HG03469 (cell line): ENCODE measurements at regions not wholly inside any gene's neighbourhood (a gene's known extent, or its start where the extent isn't known, plus 50 kb on each side); places are given as distances from the start of the nearest gene placed in this dataset.
"Not testable (repeated sequence)": the region's sequence is repeated elsewhere in the genome, so short reads cannot be mapped to it uniquely, and the experiment has no call there.

ENCODE experiments used
- ATAC-seq: cut with Tn5 transposase; IDR thresholded peaks from one replicate; pipeline ENCODE4 v1.9.1; 2021; ENCODE audit warnings: mild to moderate bottlenecking, moderate library complexity, moderate number of reproducible peaks; ENCODE audit not compliant: unreplicated experiment

DNA sequence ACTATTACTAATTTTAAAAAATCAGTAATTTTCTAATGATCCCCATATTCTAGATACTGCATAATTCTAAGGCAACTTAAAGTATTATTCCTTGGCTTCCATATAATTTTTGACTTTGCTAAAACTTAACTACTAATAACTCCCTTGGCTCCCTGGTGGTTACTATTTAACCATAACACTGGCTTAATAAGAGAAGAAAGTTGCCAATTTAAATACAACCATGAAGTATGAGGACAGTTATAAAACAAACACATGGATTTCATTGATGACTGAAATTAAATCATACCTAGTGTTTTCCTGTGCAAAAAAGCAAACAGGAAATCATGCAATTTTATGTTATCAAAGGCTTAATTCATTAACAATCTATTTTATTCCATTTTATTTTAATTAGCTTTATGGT, 1073.9 kb downstream of the GRM8 start:
- no peak for ATAC-seq

DNA sequence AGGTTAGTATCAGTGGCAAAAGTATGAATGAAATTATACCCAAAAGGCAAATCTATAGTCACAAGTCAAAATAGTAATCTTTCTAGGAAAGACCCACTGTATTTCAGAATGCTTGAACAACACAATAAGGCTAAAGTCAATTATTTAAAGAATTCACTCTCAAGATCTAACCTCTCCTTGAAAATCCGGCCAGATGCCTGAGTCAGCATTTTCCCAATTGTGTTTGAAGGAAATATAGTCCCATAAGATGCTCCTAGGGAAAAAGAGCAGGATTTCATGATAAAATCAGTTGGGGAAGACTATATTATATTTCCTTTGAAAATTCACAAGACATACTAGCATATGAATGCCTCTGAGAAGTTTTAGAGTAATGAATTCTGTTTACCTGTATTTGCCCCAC, 1075.0 kb downstream of the GRM8 start:
- ATAC-seq = no peak

DNA sequence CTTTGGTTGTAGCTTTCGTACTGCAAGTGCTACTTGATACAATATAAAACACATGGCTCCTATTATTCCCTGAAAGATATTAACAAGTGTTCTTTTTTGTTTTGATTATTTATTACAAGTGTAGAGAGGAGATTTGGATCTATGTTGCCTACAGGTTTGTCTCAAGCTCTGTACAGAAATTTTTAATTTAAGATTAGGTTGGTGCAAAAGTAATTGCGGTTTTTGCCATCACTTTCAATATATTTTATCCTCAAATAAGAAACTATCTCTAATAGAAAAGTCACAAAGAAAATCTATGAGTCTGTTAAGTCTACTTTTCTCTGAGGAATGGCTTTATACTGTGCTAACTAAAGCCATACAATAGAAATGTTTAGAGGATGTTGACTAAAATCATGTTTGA, 1086.1 kb downstream of the GRM8 start:
- no peak for ATAC-seq

DNA sequence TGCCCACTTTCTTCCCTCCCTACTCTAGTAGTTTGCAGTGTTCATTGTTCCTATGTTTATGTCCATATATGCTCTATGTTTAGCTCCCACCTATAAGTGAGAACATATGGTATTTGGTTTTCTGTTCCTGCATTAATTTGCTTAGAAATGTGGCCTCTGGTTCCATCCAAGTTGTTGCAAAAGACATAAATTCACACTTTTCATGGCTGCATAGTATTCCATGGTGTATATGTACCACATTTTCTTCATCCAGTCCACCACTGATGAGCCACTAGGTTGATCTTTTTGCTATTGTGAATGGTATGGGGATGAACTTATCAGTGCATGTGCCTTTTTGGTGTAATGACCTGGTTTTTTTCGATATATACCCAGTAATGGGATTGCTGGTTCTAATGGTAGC, 1089.1 kb downstream of the GRM8 start:
- no peak for ATAC-seq

DNA sequence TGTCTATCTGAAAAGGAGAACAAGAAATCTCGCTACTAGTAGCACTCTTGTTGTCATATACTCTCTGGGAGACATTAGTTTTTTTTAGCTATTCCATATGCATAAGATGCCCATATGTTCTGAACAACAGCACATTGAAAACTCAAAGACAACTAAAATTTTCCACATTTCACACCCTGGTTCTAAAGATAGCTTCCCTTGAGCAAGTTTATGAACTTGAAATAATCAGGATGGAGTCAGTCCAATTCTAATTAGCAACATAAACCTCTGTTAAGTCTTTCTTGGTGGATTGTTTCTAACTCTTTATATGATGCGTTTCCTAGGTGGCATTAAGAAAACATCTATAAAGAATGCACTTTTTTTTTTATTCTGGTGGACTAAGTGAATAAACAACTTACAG, 1095.3 kb downstream of the GRM8 start:
- ATAC-seq = no peak

DNA sequence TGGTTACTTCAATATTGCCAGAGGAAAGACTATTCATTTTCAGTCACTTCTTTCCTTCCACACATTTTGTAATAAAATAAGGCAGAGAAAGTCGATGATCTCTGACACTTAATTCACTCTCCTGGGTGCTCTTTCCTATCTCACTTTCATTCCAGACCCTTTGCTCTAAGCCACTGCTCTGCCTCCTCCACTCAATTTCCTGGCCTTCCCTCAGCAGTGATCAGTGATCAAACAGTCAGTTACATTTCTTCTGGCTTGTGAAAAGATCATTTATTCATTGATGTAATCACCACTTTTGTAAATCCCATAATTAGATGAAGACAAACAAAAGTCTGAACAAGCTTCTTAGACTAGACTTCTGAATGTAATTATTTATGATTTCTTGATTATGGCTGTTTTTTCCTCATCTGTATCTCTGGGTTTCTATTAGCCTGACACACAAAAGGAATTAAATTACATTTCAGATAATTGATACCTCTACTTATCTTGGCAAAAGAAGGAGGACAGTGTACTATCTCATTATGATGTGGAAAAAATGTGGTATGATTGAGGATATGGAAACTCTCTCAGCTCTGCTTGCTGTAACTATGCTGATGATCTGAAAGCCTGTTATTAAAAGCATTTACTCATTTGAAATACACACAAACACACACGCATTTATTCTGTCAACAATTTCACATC, 1102.3 kb downstream of the GRM8 start:
- no peak for ATAC-seq

DNA sequence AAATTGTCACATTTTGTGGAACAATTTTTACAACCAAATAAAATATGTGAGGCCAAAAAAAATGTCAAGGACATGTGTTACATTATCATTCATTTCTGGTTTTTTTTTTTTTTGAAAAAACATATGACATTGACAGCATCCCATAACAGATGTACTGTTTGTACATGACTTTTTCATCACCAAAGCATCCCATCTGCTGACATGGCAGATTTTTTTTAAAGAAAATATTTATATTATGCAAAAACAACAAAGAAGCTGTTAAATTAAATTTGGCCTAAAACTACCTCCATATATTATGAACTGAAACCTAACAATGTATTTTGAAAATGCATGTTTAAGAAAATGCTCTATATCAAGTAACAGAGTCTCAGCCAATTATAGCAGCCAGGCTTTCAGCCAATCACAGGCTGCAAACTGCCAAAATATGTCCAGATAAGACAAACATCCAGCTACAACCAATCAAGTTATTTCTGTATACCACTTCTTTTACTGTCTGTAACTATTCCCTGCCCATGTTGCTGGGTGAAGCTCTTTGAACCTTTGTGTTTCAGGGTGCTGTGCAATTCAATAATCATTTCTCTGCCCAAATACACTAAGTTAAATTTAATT, 1111.8 kb downstream of the GRM8 start:
- no peak for ATAC-seq

DNA sequence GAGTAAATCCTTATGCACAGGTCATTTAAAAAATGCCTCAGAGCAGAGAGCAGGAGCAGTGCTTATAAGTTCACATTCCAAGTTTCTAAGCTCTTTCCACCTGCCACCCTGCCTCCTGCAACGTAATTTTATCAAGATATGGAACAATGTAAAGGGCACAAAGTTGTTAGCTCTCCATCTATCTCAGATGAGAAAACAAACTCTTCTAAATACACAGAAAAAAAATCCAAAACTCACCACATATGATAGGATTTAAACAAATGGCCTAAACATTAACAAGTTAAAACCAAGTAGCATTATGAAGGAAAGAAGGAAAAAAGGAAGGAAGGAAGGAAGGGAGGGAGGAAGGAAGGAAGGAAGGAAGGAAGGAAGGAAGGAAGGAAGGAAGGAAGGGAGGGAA, 1132.8 kb downstream of the GRM8 start:
- no peak for ATAC-seq

DNA sequence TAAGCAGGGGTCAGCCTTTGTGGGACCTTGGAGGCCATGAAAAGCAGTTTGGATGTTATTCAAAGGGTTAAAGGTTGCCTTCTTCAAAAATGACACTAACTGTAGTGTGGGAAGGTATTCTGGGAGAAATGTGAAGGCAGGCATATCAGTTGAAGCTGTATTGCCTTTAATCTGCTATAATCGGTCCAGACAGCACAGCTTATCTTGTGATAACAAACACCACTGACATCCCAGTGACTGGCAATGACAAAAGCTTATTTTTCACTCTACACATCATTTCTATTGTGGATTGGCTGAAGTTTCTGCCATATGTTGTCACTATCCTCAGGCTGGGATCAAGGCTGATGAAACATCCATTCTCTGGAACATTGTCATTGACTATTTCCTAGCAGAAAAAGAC, 1149.2 kb downstream of the GRM8 start:
- no peak for ATAC-seq

DNA sequence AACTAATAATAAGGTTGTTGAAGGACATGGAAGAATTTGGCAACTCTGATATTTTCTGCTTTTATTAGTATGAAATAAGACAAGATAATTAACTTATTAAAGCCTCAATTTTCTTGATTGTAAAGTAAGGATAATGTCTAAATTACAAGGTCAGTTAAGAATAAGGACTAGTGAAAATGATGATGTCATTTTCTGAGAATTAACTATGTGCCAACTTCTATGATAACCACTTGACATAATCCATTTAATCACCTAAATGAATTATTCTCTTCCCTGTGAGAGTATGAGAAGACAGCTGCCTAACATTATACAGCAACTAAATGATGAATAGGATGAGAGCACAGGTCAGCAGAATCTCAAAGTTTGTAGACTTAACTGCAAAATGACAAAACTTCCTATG, 1153.4 kb upstream of the POT1 start:
- ATAC-seq = no peak

DNA sequence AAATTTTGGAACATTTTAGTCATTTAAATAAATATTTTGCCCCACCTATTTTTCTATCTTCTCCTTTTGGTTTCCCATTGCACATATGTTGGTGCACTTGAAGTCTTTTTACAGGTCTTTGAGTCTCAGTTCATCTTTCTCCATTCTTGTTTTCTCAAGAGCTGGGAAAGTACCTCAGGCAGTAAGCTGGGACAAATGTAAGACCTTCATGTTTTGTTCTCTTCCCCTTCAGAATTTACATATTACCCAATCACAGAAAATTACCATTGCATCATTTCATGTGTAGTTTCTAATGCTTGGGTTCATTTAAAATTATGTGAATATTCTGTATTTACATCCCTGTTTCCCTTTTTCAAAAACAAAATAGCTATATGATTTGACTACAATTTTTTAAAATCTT, 1150.0 kb upstream of the POT1 start:
- peak; percentile 47 for ATAC-seq

DNA sequence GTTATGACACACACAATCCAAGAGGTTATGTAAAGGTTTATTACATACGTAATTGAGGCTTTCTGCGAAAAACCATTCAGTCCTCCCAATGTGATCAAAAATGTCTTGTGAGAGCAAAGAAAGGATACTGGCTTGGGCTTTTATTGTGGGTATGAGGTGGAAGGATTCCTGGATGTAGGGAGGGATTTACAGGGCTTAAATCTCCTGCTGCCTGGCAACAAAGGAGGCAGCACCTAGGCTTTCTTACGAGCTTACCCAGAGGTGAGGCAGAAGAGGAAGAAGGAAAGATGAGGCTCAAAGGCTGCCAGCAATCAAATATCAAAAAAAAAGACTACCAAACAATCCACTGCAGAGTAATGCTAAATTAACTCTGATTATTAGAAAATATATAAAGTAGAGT, 1149.5 kb upstream of the POT1 start:
- no peak for ATAC-seq

DNA sequence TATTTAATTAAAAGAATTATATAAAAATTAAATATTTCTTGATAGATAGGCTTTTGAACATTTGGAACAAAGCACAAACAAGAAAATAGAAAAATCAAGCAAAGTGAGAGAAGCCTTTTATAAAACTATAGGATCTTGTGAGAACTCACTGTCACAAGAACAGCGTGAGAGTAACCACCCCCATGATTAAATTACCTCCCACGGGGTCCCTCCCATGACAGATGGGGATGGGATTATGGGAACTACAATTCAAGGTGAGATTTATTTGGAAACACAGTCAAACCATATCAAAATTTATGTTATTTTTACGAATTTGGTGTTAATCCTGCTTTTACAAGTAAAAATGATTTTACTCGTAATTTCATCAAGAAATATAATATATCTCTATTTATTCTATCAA, 1136.1 kb upstream of the POT1 start:
- ATAC-seq = no peak

DNA sequence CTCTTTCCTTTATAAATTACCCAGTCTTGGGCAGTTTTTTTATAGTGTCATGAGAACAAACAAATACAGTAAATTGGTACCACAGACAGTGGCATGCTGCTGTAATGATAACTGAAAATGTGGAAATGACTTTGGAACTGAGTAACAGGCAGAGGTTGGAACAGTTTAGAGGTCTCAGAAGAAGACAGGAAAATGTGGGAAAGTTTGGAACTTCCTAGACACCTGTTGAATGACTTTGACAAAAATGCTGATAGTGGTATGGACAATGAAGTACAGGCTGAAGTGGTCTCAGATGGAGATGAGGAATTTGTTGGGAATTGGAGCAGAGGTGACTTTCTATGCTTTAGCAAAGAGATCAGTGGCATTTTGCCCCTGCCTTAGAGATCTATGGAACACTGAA, 1128.4 kb upstream of the POT1 start:
- no peak for ATAC-seq

DNA sequence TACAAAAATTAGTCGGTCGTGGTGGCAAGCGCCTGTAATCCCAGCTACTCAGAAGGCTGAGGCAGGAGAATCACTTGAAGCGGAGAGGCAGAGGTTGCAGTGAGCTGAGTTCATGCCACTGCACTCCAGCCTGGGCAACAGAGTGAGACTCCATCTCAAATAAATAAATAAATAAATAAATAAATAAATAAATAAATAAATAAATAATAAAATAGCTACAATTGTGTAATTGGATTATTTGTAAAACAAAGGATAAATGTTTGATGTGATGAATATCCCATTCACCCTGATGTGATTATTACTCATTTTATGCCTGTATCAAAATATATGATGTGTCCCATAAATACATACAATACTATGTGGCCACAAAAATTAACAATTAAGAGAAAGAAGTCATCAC, 1127.0 kb upstream of the POT1 start:
- ATAC-seq = not testable (repeated sequence)

DNA sequence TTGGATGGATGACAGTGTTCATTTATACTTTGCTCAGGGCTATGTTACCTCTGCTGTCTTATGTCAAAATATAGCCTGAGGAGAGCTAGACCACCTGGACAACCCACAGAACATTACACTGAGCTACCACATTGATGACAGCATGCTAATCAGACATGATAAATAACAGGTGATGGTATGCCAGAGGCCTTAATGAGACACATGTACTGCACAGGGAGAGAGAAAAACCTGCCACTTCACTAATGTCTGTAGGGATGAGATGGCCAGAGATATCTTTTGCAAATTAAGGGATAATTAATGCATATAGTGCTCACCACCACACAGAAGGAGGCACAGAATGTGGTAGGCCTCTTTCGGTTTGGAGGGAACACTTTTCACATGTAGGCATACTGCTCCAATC, 1122.6 kb upstream of the POT1 start:
- no peak for ATAC-seq

DNA sequence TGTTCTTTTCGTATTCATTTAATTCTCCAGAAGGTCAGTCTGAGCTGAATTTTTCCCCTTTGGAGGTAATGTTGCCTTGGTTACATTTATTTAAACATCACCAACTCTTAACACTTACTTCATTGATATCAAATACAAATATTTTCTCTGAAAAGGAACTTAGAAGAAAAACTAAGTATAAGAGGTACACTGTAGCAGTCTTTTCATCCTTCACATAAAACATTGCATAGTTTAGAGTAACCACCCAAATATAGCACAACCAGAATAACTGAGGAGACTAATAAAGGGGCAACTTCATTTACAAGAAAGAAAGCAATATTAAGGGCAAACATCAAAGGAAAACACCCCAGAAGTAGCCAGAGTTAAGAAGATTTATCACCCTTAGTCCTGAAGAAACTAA, 1115.0 kb upstream of the POT1 start:
- no peak for ATAC-seq

DNA sequence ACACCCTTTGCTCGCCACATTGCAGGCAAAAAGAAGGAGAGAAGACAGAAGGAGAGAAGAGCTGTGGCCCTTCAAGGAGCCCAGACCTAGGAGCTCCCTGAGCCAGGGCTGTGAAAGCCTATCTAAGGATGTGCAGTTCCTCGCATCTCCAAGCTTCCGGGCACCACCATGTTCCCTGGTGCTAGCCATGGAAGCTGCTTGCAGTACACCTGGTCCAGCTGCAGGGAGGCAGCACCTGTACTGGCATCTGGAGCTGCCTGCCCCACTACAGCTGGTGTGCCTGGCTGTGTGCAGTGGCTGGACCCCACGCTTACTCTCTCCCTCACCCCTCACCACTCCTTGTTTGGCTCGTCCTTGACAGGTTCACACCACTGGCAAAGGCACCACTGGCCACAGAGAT, 1111.8 kb upstream of the POT1 start:
- no peak for ATAC-seq

DNA sequence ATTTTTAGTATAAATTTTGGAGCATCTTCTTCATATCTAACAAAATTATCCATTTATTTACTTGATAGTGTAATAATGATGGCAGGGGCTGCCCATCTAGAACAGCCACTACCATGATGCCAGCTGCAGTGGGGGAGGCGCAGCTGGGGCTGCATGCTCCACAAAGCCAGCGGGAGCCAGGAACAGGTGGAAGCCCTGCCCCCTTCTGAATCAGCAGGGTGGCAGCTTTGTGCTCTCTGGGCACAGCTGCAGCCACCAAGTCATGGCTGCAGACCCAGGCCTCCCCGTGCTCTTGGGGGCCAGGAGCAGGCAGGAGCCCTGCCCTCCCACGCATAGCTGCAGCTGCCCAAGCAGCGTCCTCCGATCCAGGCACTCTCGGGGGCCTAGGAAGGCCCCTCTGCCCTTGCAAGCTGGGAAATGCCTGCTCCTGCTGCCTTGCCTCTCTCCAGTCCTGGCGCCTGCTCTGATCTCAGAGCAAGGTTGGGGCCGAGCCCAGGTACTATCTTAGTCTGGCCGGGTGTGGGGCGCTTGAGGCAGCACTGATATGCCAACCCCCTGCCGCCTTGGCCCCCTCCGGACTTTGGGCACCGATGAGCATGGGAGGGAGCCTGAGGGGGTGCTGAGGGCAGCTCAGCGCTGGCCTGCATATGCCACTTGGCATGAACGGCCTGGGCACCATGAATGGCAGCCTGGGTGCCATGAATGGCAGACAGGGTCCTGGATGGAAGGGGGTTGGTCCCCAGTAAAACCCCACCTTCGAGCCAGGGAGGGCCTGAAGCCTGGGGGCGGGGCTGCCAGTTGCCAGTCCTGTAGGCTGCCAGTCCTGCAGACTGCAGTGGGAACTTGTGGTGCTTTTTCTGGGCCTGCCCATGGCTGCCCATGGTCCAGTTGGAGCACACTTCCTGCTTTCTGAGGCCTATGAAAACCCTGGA, 1110.8 kb upstream of the POT1 start:
- no peak for ATAC-seq

DNA sequence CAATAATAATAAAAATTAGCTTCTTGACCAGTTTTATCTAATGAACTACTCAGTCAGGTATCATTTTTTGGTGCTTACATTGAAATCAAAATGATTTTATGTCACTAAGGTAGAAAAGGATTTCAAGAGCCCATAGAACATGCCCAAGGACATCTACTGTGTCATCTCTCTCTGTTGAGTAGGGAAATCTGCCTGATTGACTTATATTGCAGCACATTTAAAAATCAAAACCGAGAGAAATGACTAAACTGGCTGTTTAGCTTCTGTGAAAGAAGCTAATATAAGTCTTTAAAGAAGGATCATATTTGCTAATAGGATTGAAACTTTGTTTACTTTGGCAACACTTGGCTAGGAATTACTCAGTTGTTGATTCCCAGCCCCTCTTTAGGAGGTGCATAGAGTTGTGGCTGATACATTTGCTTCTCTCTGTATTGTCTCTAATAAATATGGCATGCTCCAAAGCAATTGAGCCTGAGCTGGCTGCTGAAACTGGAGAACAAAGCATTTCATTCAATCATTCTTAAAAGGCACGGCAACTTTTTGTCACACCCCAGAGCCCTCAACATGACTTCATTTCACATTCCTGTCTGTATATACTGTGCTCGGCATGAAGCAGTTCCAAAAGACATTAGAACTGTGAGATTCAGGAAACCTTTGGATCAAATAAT, 1096.9 kb upstream of the POT1 start:
- no peak for ATAC-seq

DNA sequence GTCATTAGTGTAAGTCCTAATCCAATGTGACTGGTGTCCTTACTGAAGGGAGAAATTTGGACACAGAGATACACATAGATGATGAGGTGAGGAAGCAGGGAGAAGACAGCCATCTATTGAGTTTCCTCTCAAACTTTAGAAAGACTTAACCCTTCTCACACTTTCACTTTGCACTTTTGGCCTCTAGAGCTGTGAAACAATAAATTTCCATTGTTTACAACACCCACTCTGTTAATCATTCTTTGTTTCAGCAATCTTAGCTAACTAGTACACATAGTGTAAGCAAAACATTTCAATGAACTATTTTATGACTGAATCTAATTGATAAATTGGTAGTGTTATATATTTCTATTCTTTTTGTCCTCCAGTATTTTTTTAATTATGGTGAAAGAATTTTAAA, 1092.8 kb upstream of the POT1 start:
- ATAC-seq = no peak
